ENCODE measurements at regions not wholly inside any gene's neighbourhood (a gene's known extent, or its start where the extent isn't known, plus 50 kb on each side); places are given as distances from the start of the nearest gene placed in this dataset.

GRCh38 chr4:14289708-14290107 lies 662.2 kb upstream of the BOD1L1 start:
- no peak for TF ChIP-seq GATA2 (IDR thresholded peaks at IDR 0.05; ENCODE audit: low read depth, low read length)
- no peak for TF ChIP-seq GATA3 (IDR thresholded peaks at IDR 0.05; ENCODE audit: low read depth, low read length)

All from SH-SY5Y (cell line).